GM12878 (cell line): ENCODE measurements at regions not wholly inside any gene's neighbourhood (a gene's known extent, or its start where the extent isn't known, plus 50 kb on each side); places are given as distances from the start of the nearest gene placed in this dataset.

Source experiments
- ATAC-seq: fragments of 200-7000 bp; cut with Tn5 transposase; 3 replicates; pipeline ENCODE4 v1.9.1; 2020; ENCODE audit warnings: mild to moderate bottlenecking, moderate library complexity
- BruUV-seq: library from RNA; stranded (reverse); fragments of 400-500 nt; replicated peaks from 2 replicates; lab custom pipeline; 2021; lab: Mats Ljungman, UMichigan
- CTCF ChIA-PET: fragments of 300-600 bp; sonication (Branson Sonifier 250); formaldehyde crosslinking; extraction: SDS; loops from one replicate; lab custom pipeline; 2021; ENCODE audit warnings: inconsistent platforms; lab: Yijun Ruan, JAX
- POLR2A ChIA-PET: fragments of 350-600 bp; formaldehyde crosslinking; extraction: SDS; loops from one replicate; lab custom pipeline; 2021; ENCODE audit warnings: inconsistent platforms; lab: Charles Lee
- RAD21 ChIA-PET: fragments of 300-600 bp; sonication (Branson Sonifier 250); formaldehyde crosslinking; loops from one replicate; lab custom pipeline; 2023; ENCODE audit warnings: antibody characterized with exemption; ENCODE audit not compliant: unreplicated experiment; lab: Charles Lee
- SMC1A ChIA-PET: fragments of 300-600 bp; sonication (Branson Sonifier 250); formaldehyde crosslinking; loops from one replicate; lab custom pipeline; 2023; ENCODE audit not compliant: unreplicated experiment, uncharacterized antibody; lab: Charles Lee
- DNase-seq: peaks from one replicate; pipeline ENCODE4 v3.0.0-alpha.2; 2011; ENCODE audit warnings: low read depth, low spot score
- FAIRE-seq: peaks from 3 replicates; lab custom pipeline; 2011; peaks lifted over from hg19 to GRCh38; lab: Jason Lieb, UNC
- H2AFZ ChIP-seq: 2 replicates; pipeline ENCODE4 v1.6.0; 2011; ENCODE audit warnings: low read depth, low read length, control low read depth; ENCODE audit not compliant: control insufficient read depth
- H3K27ac ChIP-seq: 2 replicates; pipeline ENCODE4 v1.5.1; 2011; ENCODE audit warnings: control low read depth; ENCODE audit not compliant: control insufficient read depth, insufficient read depth
- H3K27me3 ChIP-seq, 2 experiments: replicated peaks in 1 of 2; 2 replicates each; pipeline versions ENCODE4 v1.6.0 to v1.6.1; 2011; ENCODE audit warnings: low read length in 1 of 2; ENCODE audit not compliant: control insufficient read depth in 2 of 2, insufficient read depth in 2 of 2
- H3K36me3 ChIP-seq, 2 experiments: 2 replicates each; pipeline ENCODE4 v1.5.1; 2011; ENCODE audit warnings: low read length in 1 of 2; ENCODE audit not compliant: control insufficient read depth in 2 of 2, insufficient read depth in 2 of 2
- H3K4me1 ChIP-seq: 2 replicates; pipeline ENCODE4 v1.6.1; 2011; ENCODE audit warnings: mild to moderate bottlenecking, low read length, moderate library complexity, mixed read lengths; ENCODE audit not compliant: control insufficient read depth, insufficient read depth
- H3K4me2 ChIP-seq: 2 replicates; pipeline ENCODE4 v1.6.0; 2011; ENCODE audit warnings: control low read depth; ENCODE audit not compliant: control insufficient read depth, insufficient read depth
- H3K4me3 ChIP-seq: fragments of 200-600 bp; sonication (generic); 2 replicates; pipeline ENCODE4 v1.5.1; 2016
- H3K79me2 ChIP-seq: 2 replicates; pipeline ENCODE4 v1.6.0; 2011; ENCODE audit warnings: low read length; ENCODE audit not compliant: control insufficient read depth, insufficient read depth
- H3K9ac ChIP-seq: 2 replicates; pipeline ENCODE4 v1.8.0; 2011; ENCODE audit warnings: low read length, control low read depth, mixed read lengths; ENCODE audit not compliant: control insufficient read depth, insufficient read depth
- H3K9me3 ChIP-seq: replicated peaks from 3 replicates; pipeline ENCODE4 v1.5.1; 2011; ENCODE audit warnings: mild to moderate bottlenecking, low read length; ENCODE audit not compliant: control insufficient read depth, insufficient read depth
- H4K20me1 ChIP-seq: 2 replicates; pipeline ENCODE4 v1.6.0; 2011; ENCODE audit not compliant: control insufficient read depth, insufficient read depth
- CUX1 ChIP-seq: IDR thresholded peaks from 2 replicates; pipeline ENCODE4 v1.6.1; 2012; ENCODE audit warnings: improper control_type of control experiment, low read depth, low read length; ENCODE audit not compliant: insufficient replicate concordance
- DPF2 ChIP-seq: fragments of 450-650 bp; IDR thresholded peaks from 2 replicates; pipeline ENCODE4 v1.6.1; 2017; ENCODE audit warnings: mild to moderate bottlenecking
- E2F4 ChIP-seq: IDR thresholded peaks from 2 replicates; pipeline ENCODE4 v1.6.1; 2012; ENCODE audit warnings: low read depth, low read length, improper control_type of control experiment
- JUNB ChIP-seq: IDR thresholded peaks from 2 replicates; pipeline ENCODE4 v1.6.1; 2016; ENCODE audit warnings: antibody characterized with exemption, mild to moderate bottlenecking
- NFIC ChIP-seq: IDR thresholded peaks from 2 replicates; pipeline ENCODE4 v1.6.1; 2012; ENCODE audit warnings: low read depth, mild to moderate bottlenecking, inconsistent platforms, low read length, moderate library complexity
- ZNF24 ChIP-seq: fragments of 450-650 bp; IDR thresholded peaks from 2 replicates; pipeline ENCODE4 v1.6.1; 2017; ENCODE audit warnings: antibody characterized with exemption, mild to moderate bottlenecking
- WGBS: methylation state at CpG from one replicate; pipeline ENCODE4 v1.1.6; 2016; ENCODE audit warnings: low lambda C conversion rate; ENCODE audit not compliant: insufficient replicate concordance, insufficient coverage; ENCODE audit errors: missing lambda C conversion rate; 5-methylcytosine and 5-hydroxymethylcytosine counted together
- in situ Hi-C: fragments of 300-500 bp; cut with MboI; formaldehyde crosslinking; loops from 9 replicates; pipeline ENCODE4 v1.14.3; 2018; ENCODE audit warnings: mixed read lengths
- intact Hi-C: fragments of 100-400 bp; cut with micrococcal nuclease; formaldehyde crosslinking; loops from one replicate; pipeline ENCODE4 v1.14.2; 2022; ENCODE audit not compliant: unreplicated experiment

DNA sequence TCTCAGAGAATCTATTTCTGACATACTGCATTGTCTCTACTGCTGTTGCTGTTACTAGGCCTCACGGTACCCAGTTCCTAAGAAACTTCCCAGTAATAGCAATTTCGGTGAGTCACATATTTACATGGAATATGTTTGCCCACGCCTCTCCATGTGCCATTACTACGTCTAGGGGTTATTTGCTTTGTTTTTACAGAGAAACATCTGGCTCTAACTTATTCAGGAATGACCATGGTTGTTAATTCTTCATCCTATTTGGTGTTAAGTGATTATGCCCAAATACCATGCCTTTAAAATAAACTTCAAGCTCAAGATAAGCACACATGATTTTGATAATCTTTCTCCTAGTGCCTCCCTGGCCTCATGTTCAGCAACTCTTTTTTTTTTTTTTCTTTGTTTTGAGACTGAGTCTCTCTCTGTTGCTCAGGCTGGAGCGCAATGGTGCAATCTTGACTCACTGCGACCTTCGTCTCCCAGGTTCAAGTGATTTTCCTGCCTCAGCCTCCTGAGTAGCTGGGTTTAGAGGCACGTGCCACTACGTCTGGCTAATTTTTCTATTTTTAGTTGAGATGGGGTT is 101.0 kb upstream of the HS3ST1 start:
- no peak overlapping the region for H3K4me3 ChIP-seq
- no peak overlapping the region for H3K27ac ChIP-seq
- no peaks in the 10 kb centered on the region for H3K79me2 ChIP-seq
- no peak overlapping the region for H2AFZ ChIP-seq
- DNase-seq (no peak), ATAC-seq (no peak), FAIRE-seq (no peak)
- H3K9me3 ChIP-seq, result no peaks in the 10 kb centered on the region
- H3K9ac ChIP-seq, result no peak overlapping the region
- in situ Hi-C loops, result no loop called here
- SMC1A ChIA-PET, result no interaction called here
- H3K36me3 ChIP-seq, result no peaks in the 10 kb centered on the region
- intact Hi-C loops, result no loop called here
- POLR2A ChIA-PET, result no interaction called here
- WGBS, result 35% methylated on average over 9 of the region's 9 CpGs
- no TSS peak for BruUV-seq
- TF ChIP-seq E2F4, result no peak
- no peak for TF ChIP-seq DPF2
- TF ChIP-seq CUX1, result no peak
- no peak for TF ChIP-seq ZNF24
- no peak for TF ChIP-seq NFIC
- TF ChIP-seq JUNB, result no peak
- TF ChIP-seq, all 136 proteins: peak for 0
- ChIA-PET RAD21 (no interaction called here), CTCF (no interaction called here)
- no peaks in the 10 kb centered on the region for H4K20me1 ChIP-seq
- H3K27me3 ChIP-seq, result no peaks in the 10 kb centered on the region
- no peaks in the 10 kb centered on the region for H3K4me1 ChIP-seq
- no peak overlapping the region for H3K4me2 ChIP-seq
